Large intestine (tissue), 3 donors: ENCODE measurements at regions not wholly inside any gene's neighbourhood (a gene's known extent, or its start where the extent isn't known, plus 50 kb on each side); places are given as distances from the start of the nearest gene placed in this dataset.

Experiments
- DNase-seq, 2 donors: peaks; one replicate each; pipeline versions ENCODE4 v3.0.0 to v3.0.0-alpha.2; 2013
- H3K27ac ChIP-seq: one replicate; pipeline ENCODE4 v1.5.1; 2013; ENCODE audit warnings: low read length
- H3K27me3 ChIP-seq: 2 replicates; pipeline ENCODE4 v1.6.1; 2013; ENCODE audit warnings: low read length; ENCODE audit not compliant: control insufficient read depth, insufficient read depth
- H3K36me3 ChIP-seq: 2 replicates; pipeline ENCODE4 v1.6.1; 2013; ENCODE audit warnings: low read length; ENCODE audit not compliant: control insufficient read depth, insufficient read depth
- H3K4me1 ChIP-seq: one replicate; pipeline ENCODE4 v1.6.1; 2013; ENCODE audit warnings: low read length; ENCODE audit not compliant: control insufficient read depth, insufficient read depth
- H3K4me3 ChIP-seq: one replicate; pipeline ENCODE4 v1.5.1; 2013; ENCODE audit warnings: low read length
- H3K9me3 ChIP-seq: one replicate; pipeline ENCODE4 v1.6.1; 2013; ENCODE audit warnings: mild to moderate bottlenecking, low read depth, low read length, moderate library complexity; ENCODE audit not compliant: control insufficient read depth
- WGBS: methylation state at CpG from one replicate; pipeline ENCODE4 v1.1.5; 2013; ENCODE audit warnings: low lambda C conversion rate; ENCODE audit not compliant: insufficient coverage; 5-methylcytosine and 5-hydroxymethylcytosine counted together

DNA sequence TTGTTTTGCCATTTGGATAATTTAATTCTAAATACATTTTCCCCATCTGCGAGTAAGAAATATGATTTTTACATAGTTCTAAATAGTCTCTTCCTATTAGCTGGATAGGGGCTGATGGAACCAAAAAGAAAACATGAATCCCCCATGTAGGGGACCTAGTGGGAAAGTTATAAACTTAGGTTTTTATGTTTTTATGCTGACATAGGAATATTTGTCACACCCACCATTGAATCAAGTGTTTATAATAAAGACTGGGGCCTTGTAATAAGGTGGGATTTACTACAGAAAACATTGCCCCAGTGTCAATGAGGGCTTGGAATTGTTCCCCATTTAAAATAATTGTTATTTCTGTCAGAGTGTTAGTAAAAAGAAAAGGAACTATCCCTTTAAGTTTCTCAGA lies 2506.6 kb downstream of the PCDH7 start:
- no peak for DNase-seq
- H3K36me3 ChIP-seq, result no peaks in the 10 kb centered on the region
- H3K27ac ChIP-seq, result no peak overlapping the region
- WGBS, result 100% methylated on average over 1 of the region's 1 CpG
- no peaks in the 10 kb centered on the region for H3K27me3 ChIP-seq
- no peaks in the 10 kb centered on the region for H3K4me1 ChIP-seq
- H3K9me3 ChIP-seq, result no peaks in the 10 kb centered on the region
- no peak overlapping the region for H3K4me3 ChIP-seq

- WGBS, result 91% methylated on average over 6 of the region's 10 CpGs
- no peak for DNase-seq
- Histone ChIP-seq H3K9me3 (no peaks in the 10 kb centered on the region), H3K36me3 (no peaks in the 10 kb centered on the region), H3K27me3 (no peaks in the 10 kb centered on the region), H3K4me3 (no peak overlapping the region), H3K27ac (no peak overlapping the region), H3K4me1 (no peaks in the 10 kb centered on the region)
Observed at GRCh38 chr4:33255094-33255493, 2534.9 kb downstream of the PCDH7 start.

GRCh38 chr4:33255507-33255906 lies 2535.3 kb downstream of the PCDH7 start:
- Histone ChIP-seq H3K27me3 (no peaks in the 10 kb centered on the region), H3K4me1 (no peaks in the 10 kb centered on the region), H3K36me3 (no peaks in the 10 kb centered on the region), H3K27ac (no peak overlapping the region), H3K4me3 (no peak overlapping the region), H3K9me3 (no peaks in the 10 kb centered on the region)
- no CpG with 5 or more reads among the region's 6 CpGs for WGBS
- no peak for DNase-seq

DNA sequence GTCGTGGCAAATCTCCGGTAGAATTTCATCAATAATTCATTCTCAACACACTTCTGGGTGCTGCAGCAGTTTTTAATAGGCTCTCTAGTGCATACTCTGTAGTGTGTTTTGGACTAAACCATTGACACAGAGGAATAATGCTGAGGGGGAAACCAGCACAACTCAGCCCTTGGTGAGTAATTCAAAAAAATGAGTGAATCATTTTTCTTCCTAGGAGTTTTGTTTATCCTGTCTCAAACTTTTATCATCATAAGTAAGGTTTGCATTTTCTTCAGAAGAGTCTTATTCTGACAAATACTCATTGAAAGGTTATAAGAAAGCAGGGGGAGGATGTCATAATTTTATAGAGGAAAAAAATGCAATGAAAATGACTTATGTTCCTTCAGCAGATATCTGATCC lies 2542.7 kb downstream of the PCDH7 start:
- H3K27me3 ChIP-seq, result no peaks in the 10 kb centered on the region
- H3K27ac ChIP-seq, result no peak overlapping the region
- DNase-seq, result no peak
- WGBS, result no CpG with 5 or more reads among the region's 2 CpGs
- H3K36me3 ChIP-seq, result no peaks in the 10 kb centered on the region
- no peaks in the 10 kb centered on the region for H3K9me3 ChIP-seq
- H3K4me1 ChIP-seq, result no peaks in the 10 kb centered on the region
- no peak overlapping the region for H3K4me3 ChIP-seq

DNA sequence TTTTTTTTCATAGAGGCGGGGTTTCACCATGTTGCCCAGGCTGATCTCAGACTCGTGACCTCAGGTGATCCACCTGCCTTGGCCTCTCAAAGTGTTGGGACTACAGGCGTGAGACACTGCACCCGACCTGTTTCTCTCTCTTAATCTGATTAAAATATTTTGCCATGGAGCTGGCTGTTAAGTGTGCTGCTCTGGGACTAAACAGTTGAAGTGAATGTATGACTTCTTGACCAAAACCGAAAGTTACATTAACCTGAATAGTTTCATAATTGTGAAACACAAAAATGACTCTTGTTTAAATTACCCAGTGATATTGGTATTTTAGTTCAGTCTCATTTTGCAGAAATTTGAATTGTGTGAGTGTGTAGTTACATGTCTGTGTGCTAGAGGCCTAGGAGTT lies 2548.6 kb downstream of the PCDH7 start:
- 92% methylated on average over 2 of the region's 5 CpGs for WGBS

DNA sequence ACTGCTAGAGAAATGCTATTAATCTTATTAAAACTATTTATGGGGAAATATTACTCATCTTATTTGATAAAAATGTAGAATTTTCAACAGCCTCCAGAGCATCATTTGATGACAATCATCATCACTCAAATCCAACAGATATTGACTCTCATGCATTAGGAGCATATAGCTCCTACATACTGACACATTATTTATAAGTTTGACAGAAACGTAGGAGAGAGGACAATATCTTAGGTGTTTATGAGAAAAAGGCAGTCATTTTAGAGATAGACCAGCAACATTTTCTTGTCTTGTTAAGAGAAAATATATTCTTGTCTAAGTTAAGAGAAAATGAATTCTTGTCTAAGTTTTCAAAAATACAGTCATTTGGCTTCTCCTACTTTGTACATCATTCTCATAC lies 2550.2 kb downstream of the PCDH7 start:
- no peaks in the 10 kb centered on the region for H3K4me1 ChIP-seq
- no peaks in the 10 kb centered on the region for H3K9me3 ChIP-seq
- no peak overlapping the region for H3K4me3 ChIP-seq
- DNase-seq, result no peak
- H3K27ac ChIP-seq, result no peak overlapping the region
- WGBS, result no CpG with 5 or more reads among the region's 1 CpG
- H3K36me3 ChIP-seq, result no peaks in the 10 kb centered on the region
- H3K27me3 ChIP-seq, result no peaks in the 10 kb centered on the region

More for the DNA sequence above, 2548.6 kb downstream of the PCDH7 start:
- H3K27me3 ChIP-seq, result no peaks in the 10 kb centered on the region
- H3K27ac ChIP-seq, result no peak overlapping the region
- no peak overlapping the region for H3K4me3 ChIP-seq
- H3K36me3 ChIP-seq, result no peaks in the 10 kb centered on the region
- no peak for DNase-seq
- no peaks in the 10 kb centered on the region for H3K9me3 ChIP-seq
- H3K4me1 ChIP-seq, result no peaks in the 10 kb centered on the region

DNA sequence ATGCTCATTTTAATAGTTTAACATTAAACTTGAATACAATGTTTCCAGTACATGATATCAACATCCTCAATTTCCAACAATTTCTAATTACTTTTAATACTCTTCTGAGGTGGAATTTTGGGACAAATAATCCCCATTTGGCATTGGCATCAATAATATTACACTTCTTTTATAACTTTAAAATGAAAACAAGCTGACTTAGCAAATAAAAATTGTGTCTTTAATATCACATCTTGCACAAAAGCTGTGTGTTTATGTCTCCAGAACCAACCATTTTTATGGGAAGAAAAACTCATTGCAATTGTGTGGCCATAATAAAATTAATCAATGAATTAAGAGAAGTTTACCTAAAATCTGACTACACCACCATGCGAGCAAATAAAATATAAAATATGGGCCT lies 2552.6 kb downstream of the PCDH7 start:
- Histone ChIP-seq H3K4me1 (no peaks in the 10 kb centered on the region), H3K27ac (no peak overlapping the region)
- DNase-seq, result no peak

GRCh38 chr4:33283818-33284217 lies 2563.6 kb downstream of the PCDH7 start:
- no peaks in the 10 kb centered on the region for H3K4me1 ChIP-seq
- no peaks in the 10 kb centered on the region for H3K9me3 ChIP-seq
- no peaks in the 10 kb centered on the region for H3K36me3 ChIP-seq
- 100% methylated on average over 1 of the region's 1 CpG for WGBS
- H3K27ac ChIP-seq, result no peak overlapping the region
- H3K27me3 ChIP-seq, result no peaks in the 10 kb centered on the region
- no peak overlapping the region for H3K4me3 ChIP-seq
- no peak for DNase-seq

More for the DNA sequence above, 2552.6 kb downstream of the PCDH7 start:
- Histone ChIP-seq H3K27me3 (no peaks in the 10 kb centered on the region), H3K4me3 (no peak overlapping the region), H3K9me3 (no peaks in the 10 kb centered on the region), H3K36me3 (no peaks in the 10 kb centered on the region)
- WGBS, result 86% methylated on average over 1 of the region's 1 CpG

DNA sequence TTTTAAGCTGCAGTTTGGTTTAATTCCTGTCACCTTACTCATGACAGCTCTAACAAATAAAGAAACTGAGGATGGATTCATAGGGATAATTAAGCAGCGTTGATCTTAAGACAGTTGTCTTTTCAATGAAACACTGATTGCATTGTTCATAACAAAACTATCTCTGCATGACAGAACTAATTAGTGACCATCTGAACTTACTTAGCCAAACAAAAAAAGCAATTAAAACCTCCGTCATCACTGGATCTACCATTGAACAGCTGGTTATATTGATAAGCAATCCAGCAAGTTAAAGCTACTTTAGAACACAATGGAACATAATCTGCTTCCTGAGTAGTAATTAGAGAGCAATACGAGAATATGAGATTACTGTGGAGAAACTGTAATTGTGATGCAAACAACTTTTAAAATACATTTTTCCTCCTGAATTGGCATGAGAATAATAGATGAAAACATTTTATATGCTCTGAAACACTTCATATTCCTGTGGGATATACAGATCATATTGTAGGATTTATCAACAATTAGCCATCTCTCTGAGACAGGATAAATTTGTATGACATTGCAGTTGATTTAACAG lies 2576.8 kb downstream of the PCDH7 start:
- Histone ChIP-seq H3K9me3 (no peaks in the 10 kb centered on the region), H3K36me3 (no peaks in the 10 kb centered on the region), H3K4me3 (no peak overlapping the region), H3K27ac (no peak overlapping the region), H3K27me3 (no peaks in the 10 kb centered on the region), H3K4me1 (no peaks in the 10 kb centered on the region)
- WGBS, result 86% methylated on average over 1 of the region's 3 CpGs
- no peak for DNase-seq

DNA sequence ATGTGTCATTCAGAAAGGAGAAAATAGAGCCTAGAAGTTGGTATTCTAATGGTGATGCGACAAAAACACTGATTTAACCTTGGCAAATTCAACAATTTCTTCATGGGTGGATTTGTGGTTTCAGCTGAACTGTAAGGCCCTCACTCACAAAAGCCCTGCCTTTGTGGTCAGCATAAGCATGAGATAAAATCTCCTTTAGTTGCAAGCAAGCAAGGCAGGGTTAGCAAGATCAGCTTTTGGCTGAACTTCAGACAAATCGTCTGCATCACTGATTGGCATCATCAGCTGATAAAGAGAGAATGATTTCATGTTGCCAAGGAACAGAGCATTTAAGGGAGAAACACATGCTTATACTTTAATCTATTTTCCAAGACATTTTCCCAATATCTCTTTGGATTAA lies 2582.2 kb downstream of the PCDH7 start:
- DNase-seq, result no peak
- Histone ChIP-seq H3K36me3 (no peaks in the 10 kb centered on the region), H3K4me3 (no peak overlapping the region), H3K9me3 (no peaks in the 10 kb centered on the region), H3K27me3 (no peaks in the 10 kb centered on the region), H3K4me1 (no peaks in the 10 kb centered on the region), H3K27ac (no peak overlapping the region)
- no CpG with 5 or more reads among the region's 2 CpGs for WGBS

DNA sequence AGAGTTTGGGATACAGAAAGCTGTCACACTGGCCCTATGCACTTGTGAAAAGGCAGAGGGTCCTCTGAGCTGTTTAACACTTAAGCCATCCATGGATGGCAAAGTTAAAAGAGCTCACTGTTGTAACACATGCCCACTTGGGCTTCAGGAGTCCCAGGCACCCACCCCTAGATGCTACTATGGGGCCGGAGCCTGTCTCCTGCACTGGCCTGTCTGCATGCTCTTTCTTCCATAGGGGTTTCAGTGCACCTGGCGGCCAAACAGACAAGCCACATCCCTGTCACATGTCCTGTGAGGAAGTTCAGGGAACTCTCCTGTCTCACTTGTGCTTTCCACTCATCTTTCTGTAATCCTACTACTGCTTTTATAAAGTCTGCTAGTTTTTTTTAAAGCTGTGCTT lies 2586.0 kb downstream of the PCDH7 start:
- H3K4me1 ChIP-seq, result no peaks in the 10 kb centered on the region
- no peak for DNase-seq
- WGBS, result no CpG with 5 or more reads among the region's 2 CpGs
- no peak overlapping the region for H3K4me3 ChIP-seq
- no peaks in the 10 kb centered on the region for H3K9me3 ChIP-seq
- H3K27ac ChIP-seq, result no peak overlapping the region
- H3K27me3 ChIP-seq, result no peaks in the 10 kb centered on the region
- no peaks in the 10 kb centered on the region for H3K36me3 ChIP-seq
